Common myeloid progenitor, CD34-positive (primary cell): ENCODE measurements at regions not wholly inside any gene's neighbourhood (a gene's known extent, or its start where the extent isn't known, plus 50 kb on each side); places are given as distances from the start of the nearest gene placed in this dataset.

ENCODE experiments used
- CTCF ChIA-PET: fragments of 350-600 bp; sonication (Branson Sonifier 250); formaldehyde crosslinking; loops from one replicate; lab custom pipeline; 2021; ENCODE audit warnings: antibody characterized with exemption; lab: Charles Lee
- POLR2A ChIA-PET: fragments of 350-600 bp; sonication (Branson Sonifier 250); formaldehyde crosslinking; loops from one replicate; lab custom pipeline; 2021; ENCODE audit warnings: antibody characterized with exemption; lab: Charles Lee
- DNase-seq, 3 donors: peaks; one replicate each; pipeline versions ENCODE4 v3.0.0 to v3.0.0-alpha.2; 2013
- H3K27ac ChIP-seq, 2 experiments: 1 replicate in 1 of 2; 2 replicates in 1 of 2; pipeline ENCODE4 v1.7.0; 2013; ENCODE audit warnings: inconsistent platforms in 2 of 2, low read length in 2 of 2, mild to moderate bottlenecking in 2 of 2, low read depth in 1 of 2, moderate library complexity in 1 of 2; ENCODE audit not compliant: severe bottlenecking in 2 of 2, insufficient read depth in 1 of 2, poor library complexity in 1 of 2
- H3K27me3 ChIP-seq, 5 experiments: replicated peaks in 2 of 5; 1 replicate in 3 of 5; 2 replicates in 2 of 5; pipeline versions ENCODE4 v1.6.1 to v1.7.0; 2013; ENCODE audit warnings: low read length in 4 of 5, mild to moderate bottlenecking in 2 of 5, moderate library complexity in 2 of 5, inconsistent platforms in 1 of 5; ENCODE audit not compliant: insufficient read depth in 5 of 5, control insufficient read depth in 4 of 5
- H3K36me3 ChIP-seq, 4 experiments: 1 replicate in 2 of 4; 2 replicates in 2 of 4; pipeline versions ENCODE4 v1.6.1 to v1.7.0; 2013; ENCODE audit warnings: low read length in 3 of 4, control low read depth in 1 of 4, mild to moderate bottlenecking in 1 of 4; ENCODE audit not compliant: control insufficient read depth in 4 of 4, insufficient read depth in 4 of 4
- H3K4me1 ChIP-seq, 4 experiments: 1 replicate in 3 of 4; 2 replicates in 1 of 4; pipeline versions ENCODE4 v1.6.1 to v1.7.1; 2013; ENCODE audit warnings: low read length in 3 of 4, mild to moderate bottlenecking in 3 of 4, control low read depth in 1 of 4, inconsistent platforms in 1 of 4, moderate library complexity in 1 of 4; ENCODE audit not compliant: control insufficient read depth in 4 of 4, insufficient read depth in 4 of 4; ENCODE audit errors: control extremely low read depth in 1 of 4
- H3K4me3 ChIP-seq, 7 experiments: 1 replicate in 4 of 7; 2 replicates in 3 of 7; pipeline versions ENCODE4 v1.5.1 to v1.7.0; 2013; ENCODE audit warnings: mild to moderate bottlenecking in 7 of 7, low read length in 6 of 7, moderate library complexity in 6 of 7, inconsistent platforms in 2 of 7, low read depth in 2 of 7, control low read depth in 1 of 7; ENCODE audit not compliant: insufficient read depth in 4 of 7, control insufficient read depth in 1 of 7; ENCODE audit errors: extremely low read depth in 1 of 7
- H3K9me3 ChIP-seq, 5 experiments: 1 replicate in 4 of 5; 2 replicates in 1 of 5; pipeline versions ENCODE4 v1.6.1 to v1.7.1; 2013; ENCODE audit warnings: low read length in 4 of 5, mild to moderate bottlenecking in 2 of 5, inconsistent platforms in 1 of 5, low read depth in 1 of 5, moderate library complexity in 1 of 5; ENCODE audit not compliant: control insufficient read depth in 4 of 5, insufficient read depth in 2 of 5; ENCODE audit errors: control extremely low read depth in 1 of 5
- WGBS: methylation state at CpG from one replicate; pipeline ENCODE4 v1.1.5; 2013; ENCODE audit not compliant: insufficient coverage; 5-methylcytosine and 5-hydroxymethylcytosine counted together

GRCh38 chr5:14977058-14977685 is 105.6 kb upstream of the ANKH start:
- Histone ChIP-seq H3K4me1 (no peaks in the 10 kb centered on the region), H3K4me3 (no peak overlapping the region), H3K36me3 (no peaks in the 10 kb centered on the region), H3K9me3 (peaks cover 0 to 3% (median 0%) of the 10 kb centered on the region in 5 experiments), H3K27ac (no peak overlapping the region), H3K27me3 (no peaks in the 10 kb centered on the region)
- ChIA-PET POLR2A (no interaction called here), CTCF (interaction anchor here (1.4 to 2.3 kb wide), 4 partner anchors 8 to 25 kb away, joined by 3 to 7 read pairs (median 4); no protein-coding TSS in a partner anchor)
- DNase-seq = no peak
- WGBS = 20% methylated on average over 2 of the region's 2 CpGs

GRCh38 chr5:14976486-14976885 is 104.9 kb upstream of the ANKH start:
- Histone ChIP-seq H3K4me1 (no peaks in the 10 kb centered on the region), H3K4me3 (no peak overlapping the region), H3K27ac (no peak overlapping the region), H3K36me3 (no peaks in the 10 kb centered on the region), H3K27me3 (no peaks in the 10 kb centered on the region), H3K9me3 (no peaks in the 10 kb centered on the region)
- no peak for DNase-seq
- WGBS = 100% methylated on average over 3 of the region's 7 CpGs
- POLR2A ChIA-PET = no interaction called here
- CTCF ChIA-PET = interaction anchor here (0.9 to 2.3 kb wide), 8 partner anchors 9 to 38 kb away, joined by 3 to 7 read pairs (median 3); no protein-coding TSS in a partner anchor

GRCh38 chr5:14971873-14972272 is 100.3 kb upstream of the ANKH start:
- Histone ChIP-seq H3K27me3 (no peaks in the 10 kb centered on the region), H3K4me1 (no peaks in the 10 kb centered on the region), H3K27ac (no peak overlapping the region), H3K4me3 (no peak overlapping the region), H3K36me3 (no peaks in the 10 kb centered on the region), H3K9me3 (no peaks in the 10 kb centered on the region)
- no peak for DNase-seq
- CTCF ChIA-PET = no interaction called here
- POLR2A ChIA-PET = no interaction called here
- 86% methylated on average over 1 of the region's 3 CpGs for WGBS

- Histone ChIP-seq H3K36me3 (no peaks in the 10 kb centered on the region), H3K27me3 (no peaks in the 10 kb centered on the region), H3K27ac (no peak overlapping the region), H3K4me1 (no peaks in the 10 kb centered on the region), H3K9me3 (no peaks in the 10 kb centered on the region), H3K4me3 (no peak overlapping the region)
- ChIA-PET CTCF (interaction anchor here (0.7 to 1.6 kb wide), 4 partner anchors 13 to 242 kb away, joined by 3 to 5 read pairs (median 4); no protein-coding TSS in a partner anchor), POLR2A (no interaction called here)
- DNase-seq = no peak
Observed at GRCh38 chr5:14968796-14969195, 97.2 kb upstream of the ANKH start.

GRCh38 chr5:14967166-14967565 is 95.6 kb upstream of the ANKH start:
- ChIA-PET POLR2A (no interaction called here), CTCF (interaction anchor here (0.6 kb wide), 1 partner anchor 25 kb away, joined by 3 read pairs; no protein-coding TSS in a partner anchor)
- DNase-seq = no peak
- Histone ChIP-seq H3K27me3 (no peaks in the 10 kb centered on the region), H3K36me3 (no peaks in the 10 kb centered on the region), H3K27ac (no peak overlapping the region), H3K4me1 (no peaks in the 10 kb centered on the region), H3K9me3 (no peaks in the 10 kb centered on the region), H3K4me3 (no peak overlapping the region)
- WGBS = 98% methylated on average over 6 of the region's 6 CpGs

- DNase-seq = no peak
- Histone ChIP-seq H3K4me3 (no peak overlapping the region), H3K27me3 (no peaks in the 10 kb centered on the region), H3K27ac (no peak overlapping the region), H3K36me3 (no peaks in the 10 kb centered on the region), H3K9me3 (no peaks in the 10 kb centered on the region), H3K4me1 (no peaks in the 10 kb centered on the region)
- 100% methylated on average over 1 of the region's 1 CpG for WGBS
- CTCF ChIA-PET = interaction anchor here (1.5 kb wide), 1 partner anchor 11 kb away, joined by 3 read pairs; no protein-coding TSS in a partner anchor
- POLR2A ChIA-PET = no interaction called here
Observed at GRCh38 chr5:14965815-14966214, 94.2 kb upstream of the ANKH start.

GRCh38 chr5:14962604-14963003 is 91.0 kb upstream of the ANKH start:
- H3K4me1 ChIP-seq = no peaks in the 10 kb centered on the region
- POLR2A ChIA-PET = no interaction called here
- H3K27ac ChIP-seq = no peak overlapping the region
- DNase-seq = no peak
- CTCF ChIA-PET = interaction anchor here (1.4 kb wide), 1 partner anchor 47 kb away, joined by 4 read pairs; no protein-coding TSS in a partner anchor
- H3K4me3 ChIP-seq = no peak overlapping the region
- H3K9me3 ChIP-seq = no peaks in the 10 kb centered on the region
- whole genome bisulfite sequencing = 92% methylated on average over 2 of the region's 2 CpGs
- H3K36me3 ChIP-seq = no peaks in the 10 kb centered on the region
- H3K27me3 ChIP-seq = no peaks in the 10 kb centered on the region
